ENCODE measurements at regions not wholly inside any gene's neighbourhood (a gene's known extent, or its start where the extent isn't known, plus 50 kb on each side); places are given as distances from the start of the nearest gene placed in this dataset.
"Not testable (repeated sequence)": the region's sequence is repeated elsewhere in the genome, so short reads cannot be mapped to it uniquely, and the experiment has no call there.

DNA sequence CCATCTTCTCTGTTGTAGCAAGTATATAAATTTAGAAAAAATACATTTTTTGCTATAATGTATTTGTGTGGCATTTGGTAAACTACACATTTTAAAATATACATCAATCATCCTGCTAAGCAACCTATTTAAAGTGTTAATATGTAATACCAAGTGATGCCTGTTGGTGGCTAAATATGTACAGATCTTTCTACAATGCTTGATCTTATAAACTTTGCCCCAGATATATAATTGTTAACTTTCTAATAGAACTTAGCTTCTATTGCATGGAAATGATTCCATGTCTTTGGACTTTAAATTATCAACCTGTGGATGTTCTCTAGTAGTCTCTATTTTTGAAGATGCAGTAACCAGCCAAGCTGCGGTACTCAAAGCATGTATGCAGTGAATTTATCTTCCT, 1260.4 kb upstream of the RAG2 start:
- DNase-seq, result no peak

DNA sequence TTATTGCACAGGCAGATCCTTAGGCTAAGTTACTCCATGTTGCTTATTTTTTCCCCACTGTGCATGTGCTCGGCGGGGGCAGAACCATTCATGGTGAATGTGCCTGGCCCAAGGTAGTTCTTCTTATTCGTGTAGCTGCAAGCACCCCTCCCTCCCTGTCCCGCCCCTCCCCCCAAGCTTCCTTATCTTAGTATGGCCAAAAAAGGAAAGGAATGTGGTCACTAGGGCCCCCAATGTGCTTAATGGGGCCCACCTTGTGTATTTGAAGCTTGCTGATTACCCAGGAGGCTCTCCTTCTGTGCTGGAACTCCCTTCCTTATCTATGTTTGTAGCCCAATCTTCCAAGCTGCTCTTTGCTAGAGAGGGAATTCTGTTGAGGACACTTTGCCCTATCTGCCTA, 1259.7 kb upstream of the RAG2 start:
- DNase-seq, result no peak

DNA sequence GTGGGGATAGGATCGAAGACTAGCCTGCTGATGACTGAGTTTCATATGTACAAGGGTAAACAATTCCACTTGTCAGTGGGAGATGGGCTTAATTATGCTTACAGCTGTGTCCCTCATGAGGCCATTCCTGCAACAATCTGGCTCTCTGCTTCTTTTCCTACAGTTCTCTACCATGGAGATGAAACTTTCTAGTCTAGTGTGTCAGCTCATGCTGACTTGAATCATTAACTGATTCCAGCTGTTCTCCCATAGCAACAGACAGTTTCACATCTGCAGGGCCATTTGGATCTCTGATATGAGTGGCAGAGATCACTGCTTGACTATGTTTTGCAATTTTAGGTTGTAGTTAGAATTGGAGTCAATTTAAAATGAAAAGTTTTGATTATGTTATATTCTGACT, 1251.7 kb upstream of the RAG2 start:
- DNase-seq, result no peak

DNA sequence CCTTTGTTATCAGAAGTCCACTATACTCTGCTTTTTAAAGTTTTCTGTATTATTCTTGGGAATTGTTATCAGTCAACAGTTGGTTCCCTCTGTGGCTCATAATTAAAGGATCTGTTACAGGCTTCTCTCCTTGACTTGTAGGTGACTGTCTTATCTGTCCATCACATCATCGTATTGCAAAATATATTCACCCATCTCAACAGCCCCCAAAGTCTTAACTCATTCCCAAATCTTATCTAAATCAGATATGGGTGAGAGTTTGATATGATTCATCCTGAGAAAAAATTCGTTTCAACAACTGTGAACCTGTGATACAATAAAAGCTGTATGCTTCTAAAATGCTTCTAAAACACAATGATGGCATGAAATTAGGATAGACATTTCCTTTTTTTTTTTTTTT, 1245.6 kb upstream of the RAG2 start:
- DNase-seq, result no peak

DNA sequence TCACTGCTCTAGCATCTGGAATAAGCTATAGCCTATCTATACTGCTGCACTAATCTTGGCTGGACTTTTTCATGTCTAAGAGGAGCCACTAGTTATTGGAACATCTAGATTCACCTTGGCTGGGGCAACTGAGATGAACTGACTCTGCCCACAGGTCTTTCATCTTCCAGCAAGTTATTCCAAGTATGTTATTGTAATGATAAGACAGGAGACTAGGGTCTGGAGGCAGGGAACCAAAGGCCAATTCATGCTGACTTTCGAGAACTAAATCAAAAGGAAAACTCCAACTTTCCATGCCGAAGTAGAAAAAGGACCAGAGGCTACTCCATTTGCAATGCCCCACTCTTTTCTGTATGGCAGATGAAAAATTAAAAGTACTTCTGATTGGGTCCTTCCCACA, 1243.0 kb upstream of the RAG2 start:
- DNase-seq, result no peak

GRCh38 chr11:37840345-37840744, 1242.3 kb upstream of the RAG2 start:
- not testable (repeated sequence) for DNase-seq

DNA sequence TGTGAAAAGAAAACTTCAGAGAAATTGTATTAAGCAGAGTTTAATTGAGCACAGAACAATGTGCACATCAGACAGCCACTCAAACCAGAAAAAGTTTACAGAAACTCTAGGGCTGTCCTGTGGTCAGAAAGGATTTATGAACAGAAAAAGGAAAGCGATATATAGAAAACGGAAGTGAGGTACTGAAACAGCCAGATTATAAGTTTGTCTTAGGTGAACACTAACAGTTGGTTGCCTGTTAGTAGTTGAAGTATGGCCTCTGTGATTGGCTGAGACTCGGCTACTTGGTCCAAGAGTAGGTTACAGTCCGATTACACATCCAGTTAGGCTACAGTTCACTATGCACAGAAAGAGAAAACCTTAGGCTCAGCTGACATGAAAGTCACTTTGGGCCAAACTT, 1232.5 kb upstream of the RAG2 start:
- DNase-seq, result no peak

GRCh38 chr11:37817727-37818270, 1219.8 kb upstream of the RAG2 start:
- DNase-seq, result no peak

GRCh38 chr11:37812281-37812880, 1214.3 kb upstream of the RAG2 start:
- no peak for DNase-seq

GRCh38 chr11:37811349-37811748, 1213.3 kb upstream of the RAG2 start:
- no peak for DNase-seq

DNA sequence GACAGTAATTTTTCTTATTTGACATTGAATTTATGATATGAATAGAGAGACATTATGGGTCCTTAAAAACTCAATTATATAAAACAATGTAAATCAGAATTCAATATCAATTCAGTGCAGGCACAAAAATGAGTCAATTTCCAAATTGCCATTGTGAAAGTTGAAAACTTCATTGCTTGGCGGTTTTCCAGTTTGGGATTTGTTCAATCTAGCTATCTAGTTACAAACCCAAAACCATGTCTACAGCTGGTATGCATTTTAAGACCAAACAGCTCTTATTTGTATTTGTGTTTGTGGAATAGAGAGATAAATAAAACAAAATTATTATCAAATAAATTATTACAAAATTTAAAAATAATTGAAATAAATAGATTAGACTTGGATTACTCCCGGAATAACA, 1206.6 kb upstream of the RAG2 start:
- DNase-seq, result no peak

DNA sequence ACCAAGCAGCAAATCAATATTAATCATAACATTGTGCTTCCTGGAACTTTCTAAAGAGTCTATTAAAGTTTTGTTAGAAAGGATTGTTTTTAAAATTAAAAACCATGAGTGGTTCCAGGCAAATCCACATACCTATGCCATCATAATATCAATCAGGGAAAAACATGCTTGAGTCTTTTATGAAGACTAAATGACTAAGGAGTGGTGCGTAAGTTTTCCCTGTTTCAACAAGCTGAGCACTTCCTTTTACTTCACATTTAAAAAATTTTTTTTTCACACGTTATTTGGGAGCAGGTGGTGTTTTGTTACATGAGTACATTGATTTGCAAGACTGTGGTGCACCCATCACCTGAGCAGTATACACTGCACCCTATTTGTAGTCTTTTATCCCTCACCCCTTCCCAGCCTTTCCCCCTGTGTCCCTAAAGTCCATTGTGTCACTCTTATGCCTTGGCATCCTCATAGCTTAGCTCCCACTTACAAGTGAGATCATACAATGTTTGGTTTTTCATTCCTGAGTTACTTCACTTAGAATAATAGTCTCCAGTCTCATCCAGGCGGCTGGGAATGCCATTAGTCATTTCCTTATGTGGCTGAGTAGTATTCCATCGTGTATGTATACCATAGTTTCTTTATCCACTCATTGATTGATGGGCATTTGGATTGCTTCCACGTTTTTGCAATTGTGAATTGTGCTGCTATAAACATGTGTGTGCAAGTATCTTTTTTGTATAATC, 1190.3 kb upstream of the RAG2 start:
- DNase-seq, result no peak

DNA sequence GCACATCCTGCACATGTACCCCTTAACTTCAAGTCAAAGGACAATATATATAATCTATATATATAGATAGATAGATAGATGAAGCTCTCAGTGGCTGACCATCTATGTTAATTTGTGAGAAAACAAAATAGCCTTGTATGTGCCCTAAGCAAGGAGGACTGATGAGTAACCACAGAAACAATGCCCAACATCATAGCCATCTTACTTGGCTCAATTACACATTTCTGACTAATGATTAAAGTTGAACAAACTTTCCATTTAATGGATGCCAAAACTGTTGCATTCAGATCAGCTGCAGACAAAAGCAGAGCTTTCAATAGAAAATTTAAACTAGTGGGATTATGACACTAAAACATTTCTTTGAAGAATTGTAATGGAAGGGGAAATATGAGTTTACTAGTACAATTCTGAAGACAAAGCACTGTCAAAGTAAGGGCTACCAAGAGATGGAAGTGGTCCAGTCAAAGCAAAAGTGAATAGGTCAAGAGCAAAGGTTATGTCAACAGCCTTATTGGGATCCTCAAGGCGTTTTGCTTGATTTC, 1188.2 kb upstream of the RAG2 start:
- no peak for DNase-seq

GRCh38 chr11:37774441-37774840, 1176.4 kb upstream of the RAG2 start:
- no peak for DNase-seq

DNA sequence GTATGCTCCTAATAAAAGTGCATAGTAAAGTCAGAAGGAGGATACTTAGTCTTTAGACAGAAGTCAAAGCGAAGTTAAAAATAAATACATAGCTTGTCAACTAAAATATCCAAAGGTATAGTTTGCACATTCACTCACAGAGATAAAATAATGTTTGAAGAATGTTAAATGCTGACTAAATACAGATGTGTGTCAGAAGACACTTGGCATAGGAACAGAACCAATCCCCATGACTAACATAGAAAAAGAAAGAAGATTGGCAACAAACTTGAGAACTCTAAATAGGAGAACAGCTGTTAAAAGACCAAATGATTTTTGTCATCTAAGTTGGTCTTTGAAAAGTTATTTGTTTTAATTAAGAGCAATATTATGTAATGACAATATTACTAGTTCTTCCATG, 1172.1 kb upstream of the RAG2 start:
- no peak for DNase-seq

GRCh38 chr11:37762079-37762478, 1164.0 kb upstream of the RAG2 start:
- DNase-seq, result no peak

DNA sequence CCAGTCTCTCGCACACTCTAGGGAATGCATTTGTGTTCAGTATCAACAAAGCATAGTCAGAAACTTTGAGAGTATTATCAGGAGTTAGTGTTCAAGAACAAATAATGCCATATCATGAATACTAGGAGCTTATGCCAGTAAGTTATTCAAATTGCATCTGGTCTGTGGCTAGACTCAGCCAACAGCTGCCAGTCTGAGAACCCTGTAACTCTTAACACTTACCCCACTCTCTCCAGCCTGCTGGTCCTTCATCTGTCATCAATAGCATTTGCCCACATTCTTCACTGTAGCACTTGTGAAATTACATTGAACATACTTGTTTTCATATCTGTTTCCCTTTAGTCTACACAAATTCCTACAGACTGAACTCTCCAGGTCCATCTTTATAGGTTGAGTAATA, 1157.5 kb upstream of the RAG2 start:
- no peak for DNase-seq

- DNase-seq, result no peak
These were observed 1150.6 kb upstream of the RAG2 start for GRCh38 chr11:37748641-37749040.

DNA sequence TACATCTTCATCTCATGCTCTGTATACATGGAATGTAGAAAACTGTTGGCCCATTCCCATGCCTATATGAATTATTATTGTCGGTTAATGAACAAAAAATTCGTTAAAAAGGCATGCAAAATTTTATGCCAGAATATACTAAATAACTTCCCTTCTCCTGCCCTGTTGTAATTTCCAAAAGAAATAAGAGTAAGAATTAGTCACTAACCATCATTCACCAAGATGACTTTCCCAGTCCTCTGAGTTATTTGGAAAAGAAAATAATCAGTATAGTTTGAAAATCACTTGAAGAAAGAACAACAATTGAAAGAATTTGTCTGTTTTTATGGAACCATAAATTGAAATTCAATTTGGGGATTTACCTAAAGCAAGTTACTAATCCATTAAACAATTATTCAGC, 1149.1 kb upstream of the RAG2 start:
- DNase-seq, result no peak

GRCh38 chr11:37727371-37727770, 1129.3 kb upstream of the RAG2 start:
- no peak for DNase-seq

DNA sequence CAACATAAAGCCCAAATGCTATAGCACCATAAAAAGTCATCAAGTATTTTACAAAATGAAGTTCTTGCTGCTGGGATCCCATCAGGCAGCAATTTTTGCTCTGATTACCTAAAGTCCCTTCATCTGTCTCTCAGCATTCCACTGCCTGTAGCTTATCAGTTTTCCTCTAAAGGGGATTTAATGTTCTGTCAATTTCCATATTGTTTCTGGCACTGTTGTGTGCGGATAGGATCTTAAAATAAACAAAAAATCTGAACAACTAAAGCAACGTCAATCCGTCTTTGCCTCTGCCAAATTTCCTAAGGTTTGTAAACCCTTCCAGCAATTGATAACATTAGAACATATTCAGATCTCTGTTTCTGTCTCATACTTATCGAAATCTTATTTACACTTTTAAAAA, 1126.3 kb upstream of the RAG2 start:
- DNase-seq, result no peak

DNA sequence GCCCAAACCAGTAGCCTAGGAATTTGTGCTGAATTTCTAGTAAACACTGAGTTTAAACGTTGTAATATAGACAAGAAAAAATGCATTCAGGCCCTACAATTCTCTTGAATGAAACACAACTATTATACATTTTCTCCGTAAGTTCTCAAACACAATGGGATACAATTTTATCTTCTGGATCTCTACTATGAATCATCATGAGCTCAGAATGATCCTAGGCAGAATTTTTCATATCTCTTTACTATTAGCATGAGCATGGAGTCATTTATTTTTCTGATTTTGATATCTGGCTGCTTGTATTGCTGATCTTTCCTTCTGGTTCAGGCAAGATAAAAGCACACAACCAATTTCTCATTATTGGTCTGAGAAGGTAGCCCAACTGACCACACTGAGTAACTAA, 1123.4 kb upstream of the RAG2 start:
- no peak for DNase-seq

DNA sequence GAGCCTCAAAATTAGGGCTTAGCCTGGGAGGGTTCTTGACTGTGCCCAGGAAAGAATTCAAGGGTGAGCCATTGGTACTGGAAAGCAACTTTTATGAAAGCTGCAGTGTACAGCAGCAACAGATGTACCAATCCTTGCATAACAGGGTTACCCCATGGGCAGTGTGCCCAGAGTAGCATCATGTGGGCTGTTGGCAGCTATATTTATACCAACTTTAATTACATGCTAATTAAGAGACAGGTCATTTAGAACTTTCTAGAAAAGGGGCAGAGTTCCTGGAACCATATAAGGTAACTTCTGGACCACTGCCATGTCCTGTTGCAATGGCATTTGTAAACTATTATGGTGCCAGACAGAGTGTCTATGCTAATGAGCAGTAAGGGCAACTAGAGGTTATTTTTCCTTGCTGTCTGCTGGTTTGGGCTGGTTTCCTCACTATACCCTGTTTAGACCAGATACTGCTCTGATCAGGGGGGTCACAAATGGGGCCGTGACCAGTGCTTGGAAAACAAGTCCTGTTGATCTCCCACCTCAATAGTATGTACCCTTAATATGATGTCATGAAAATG, 1120.5 kb upstream of the RAG2 start:
- no peak for DNase-seq

GRCh38 chr11:37712251-37712650, 1114.2 kb upstream of the RAG2 start:
- no peak for DNase-seq
